ENCODE measurements at regions not wholly inside any gene's neighbourhood (a gene's known extent, or its start where the extent isn't known, plus 50 kb on each side); places are given as distances from the start of the nearest gene placed in this dataset.
A peak's percentile ranks its signal among the peaks of the same experiment; 100 is the strongest.

DNA sequence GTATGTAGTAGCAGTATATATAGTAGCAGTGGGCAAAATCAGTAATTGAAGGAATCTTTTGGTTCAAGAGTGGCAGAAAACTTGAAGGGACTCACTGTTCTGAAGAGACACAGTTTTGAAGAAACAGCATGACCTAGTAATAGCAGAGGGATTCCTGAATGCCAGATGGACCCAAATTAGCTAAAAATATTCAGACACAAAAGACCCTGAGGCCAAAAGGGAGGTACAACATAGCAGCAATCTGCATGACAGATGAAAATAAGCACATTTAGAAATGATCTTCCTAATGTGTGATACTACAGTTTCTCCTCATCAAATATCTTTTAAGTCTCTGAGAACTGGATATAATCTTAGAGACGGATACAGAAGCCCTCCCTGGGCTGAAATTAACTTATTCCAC is 536.6 kb downstream of the PPARGC1A start:
- TF ChIP-seq GATA1 (IDR thresholded peaks at IDR 0.05; ENCODE audit: low read depth, low read length) (no peak), POLR2A (IDR thresholded peaks at IDR 0.05; ENCODE audit: low read length) (no peak)
- no peak for DNase-seq

DNA sequence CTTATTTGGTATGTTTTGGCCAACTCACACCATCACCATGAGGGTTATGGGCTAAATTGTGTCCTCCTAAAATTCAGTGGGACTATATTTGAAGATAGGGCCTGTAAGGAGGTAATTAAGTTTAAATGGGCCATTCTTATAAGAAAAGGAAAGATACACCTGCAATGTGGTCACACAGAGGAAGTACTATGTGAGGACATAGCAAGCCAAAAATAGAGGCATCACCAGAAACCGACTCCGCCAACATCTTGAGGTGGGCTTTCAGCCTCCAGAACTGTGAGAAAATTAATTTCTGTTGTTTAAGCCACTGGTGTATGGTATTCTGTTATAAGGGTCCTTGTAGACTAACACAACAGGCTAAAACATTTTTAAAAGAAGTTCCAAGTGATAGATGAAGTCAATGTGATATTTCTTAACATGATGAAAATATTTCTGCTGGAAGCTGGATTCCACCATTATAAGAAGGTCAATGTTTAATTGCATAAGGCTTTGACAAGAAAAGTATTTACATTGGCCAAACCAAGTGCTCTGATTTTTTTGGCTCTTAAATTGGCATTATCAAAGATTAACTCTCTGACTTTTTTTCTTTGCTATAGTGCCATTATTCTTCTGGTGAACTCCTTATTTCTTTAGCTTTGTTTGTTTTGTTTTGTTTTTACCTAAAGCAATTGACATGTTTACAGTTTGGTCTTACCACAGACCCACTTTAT is 540.9 kb downstream of the PPARGC1A start:
- DNase-seq, result no peak
- TF ChIP-seq GATA1 (IDR thresholded peaks at IDR 0.05; ENCODE audit: low read depth, low read length), result no peak
- no peak for TF ChIP-seq POLR2A (IDR thresholded peaks at IDR 0.05; ENCODE audit: low read length)

DNA sequence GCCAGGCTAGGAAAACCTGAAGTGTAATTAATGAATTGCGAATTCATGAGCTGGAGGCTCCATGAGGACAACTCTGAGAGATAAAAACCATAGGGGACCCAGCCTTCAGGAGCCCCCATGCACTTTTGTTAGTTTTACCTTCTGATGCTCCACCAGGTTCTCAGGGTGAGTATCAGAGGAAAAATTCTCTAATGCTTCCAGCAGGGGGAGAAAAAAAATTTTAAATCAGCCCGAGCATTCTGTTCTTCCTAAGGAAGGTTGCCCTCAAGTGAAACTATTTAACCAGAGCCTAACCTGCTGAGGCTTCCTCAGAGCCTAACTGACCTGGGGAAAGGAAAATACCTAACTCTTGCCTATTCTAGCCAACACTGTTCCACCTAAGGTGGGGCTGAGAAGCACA is 552.6 kb downstream of the PPARGC1A start:
- DNase-seq, result no peak
- no peak for TF ChIP-seq POLR2A (IDR thresholded peaks at IDR 0.05; ENCODE audit: low read length)
- TF ChIP-seq GATA1 (IDR thresholded peaks at IDR 0.05; ENCODE audit: low read depth, low read length), result no peak

DNA sequence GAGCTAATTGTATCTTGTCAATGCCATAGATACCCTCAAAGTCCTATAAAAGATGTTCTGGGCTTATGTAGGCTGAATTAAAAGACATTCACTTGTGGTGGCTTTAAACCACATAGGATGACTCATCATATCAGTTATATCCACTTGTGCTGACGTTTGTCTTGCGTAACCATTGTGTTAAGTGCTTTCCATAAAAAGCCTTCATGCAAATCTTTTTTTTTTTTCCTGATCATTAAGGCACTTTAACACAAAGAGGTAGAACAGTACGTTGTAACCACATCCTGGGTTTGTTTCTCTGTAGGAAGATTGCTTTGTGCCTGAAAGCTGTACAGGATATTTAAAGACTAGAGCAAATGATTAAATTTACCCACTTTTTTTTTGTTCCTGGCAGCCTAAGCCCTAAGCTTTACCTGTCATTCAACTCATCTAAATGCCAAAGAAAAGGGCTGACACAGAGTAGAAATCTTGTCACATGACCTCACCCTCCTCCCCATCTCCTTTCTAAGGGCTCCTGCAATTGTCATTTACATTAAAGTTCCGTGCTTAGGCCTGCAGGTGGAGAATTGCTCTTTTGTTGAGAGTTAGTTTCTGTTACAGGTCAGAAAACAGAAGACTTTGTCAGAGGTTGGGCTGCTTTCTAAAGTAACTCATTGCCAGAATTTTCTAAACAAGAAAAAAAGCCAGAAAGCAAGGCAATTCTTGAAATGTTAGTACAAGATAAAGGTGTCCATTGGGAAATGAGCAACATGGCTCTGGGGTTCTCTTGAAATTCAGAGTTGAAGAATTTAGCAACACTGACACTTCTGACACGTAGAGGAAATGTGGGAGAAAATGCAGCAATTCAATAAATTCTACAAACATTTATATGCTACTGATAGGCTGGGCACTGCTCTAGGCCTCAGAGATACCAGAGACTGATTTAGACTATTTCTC is 555.6 kb downstream of the PPARGC1A start:
- TF ChIP-seq POLR2A (IDR thresholded peaks at IDR 0.05; ENCODE audit: low read length) (no peak), GATA1 (IDR thresholded peaks at IDR 0.05; ENCODE audit: low read depth, low read length) (no peak)
- DNase-seq, result peak in 1 of 2 experiments; percentile 8

DNA sequence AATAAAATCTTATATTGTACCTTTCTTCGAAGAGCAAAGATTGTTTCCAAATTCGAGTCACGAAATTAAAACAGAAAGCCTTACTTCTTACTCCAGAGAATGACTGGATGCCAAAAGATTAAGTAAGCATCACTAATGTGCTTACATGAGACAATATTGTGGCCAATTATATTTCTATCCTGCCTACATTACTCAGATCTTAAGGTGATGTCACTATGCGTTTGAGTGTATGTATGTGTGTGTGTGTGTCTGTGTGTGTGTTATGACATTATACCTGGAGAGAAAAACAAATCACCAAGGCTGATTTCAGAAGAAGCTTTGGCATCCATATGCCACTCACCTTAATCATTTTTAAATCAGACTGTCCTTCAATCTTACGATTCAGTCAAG is 556.3 kb downstream of the PPARGC1A start:
- TF ChIP-seq POLR2A (IDR thresholded peaks at IDR 0.05; ENCODE audit: low read length) (no peak), GATA1 (IDR thresholded peaks at IDR 0.05; ENCODE audit: low read depth, low read length) (no peak)
- no peak for DNase-seq

DNA sequence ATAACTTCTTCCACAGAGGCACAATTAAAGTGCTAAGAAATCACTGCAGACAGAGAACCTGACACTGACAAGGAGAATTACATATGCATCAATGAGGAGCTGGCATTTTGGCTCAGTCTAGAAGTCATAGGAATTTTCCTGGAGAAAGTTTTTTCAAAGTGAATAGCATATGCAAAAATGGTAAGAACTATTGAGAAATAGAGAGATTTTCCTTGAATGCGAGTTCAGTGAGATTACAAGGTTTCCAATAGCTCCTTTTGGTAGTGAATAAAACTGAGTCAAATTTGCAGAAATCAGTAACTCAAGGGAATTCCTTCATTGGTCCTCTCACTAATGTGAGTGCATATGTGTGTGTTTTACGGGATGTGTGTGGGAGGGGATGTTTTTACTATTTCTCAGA is 557.5 kb downstream of the PPARGC1A start:
- TF ChIP-seq POLR2A (IDR thresholded peaks at IDR 0.05; ENCODE audit: low read length), result no peak
- TF ChIP-seq GATA1 (IDR thresholded peaks at IDR 0.05; ENCODE audit: low read depth, low read length), result no peak
- no peak for DNase-seq

DNA sequence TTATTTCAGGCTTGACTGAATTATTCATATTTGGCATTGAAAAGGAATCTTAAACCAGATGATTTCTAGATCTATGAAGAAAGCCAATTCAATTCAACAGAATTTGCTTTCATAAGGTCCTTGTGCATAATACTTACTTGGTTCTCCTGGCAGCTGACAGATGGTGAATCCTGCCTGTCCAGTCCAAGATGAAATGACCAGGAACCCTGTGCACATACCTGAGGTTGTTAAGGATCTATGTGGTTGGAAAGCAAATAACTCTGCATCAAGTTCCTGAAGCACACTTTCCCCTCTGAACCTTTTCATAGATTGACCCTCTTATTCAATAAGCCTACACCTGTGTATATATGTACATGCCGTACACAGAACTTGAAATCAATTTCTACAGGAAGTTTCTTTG is 562.7 kb downstream of the PPARGC1A start:
- no peak for TF ChIP-seq GATA1 (IDR thresholded peaks at IDR 0.05; ENCODE audit: low read depth, low read length)
- TF ChIP-seq POLR2A (IDR thresholded peaks at IDR 0.05; ENCODE audit: low read length), result no peak
- no peak for DNase-seq

DNA sequence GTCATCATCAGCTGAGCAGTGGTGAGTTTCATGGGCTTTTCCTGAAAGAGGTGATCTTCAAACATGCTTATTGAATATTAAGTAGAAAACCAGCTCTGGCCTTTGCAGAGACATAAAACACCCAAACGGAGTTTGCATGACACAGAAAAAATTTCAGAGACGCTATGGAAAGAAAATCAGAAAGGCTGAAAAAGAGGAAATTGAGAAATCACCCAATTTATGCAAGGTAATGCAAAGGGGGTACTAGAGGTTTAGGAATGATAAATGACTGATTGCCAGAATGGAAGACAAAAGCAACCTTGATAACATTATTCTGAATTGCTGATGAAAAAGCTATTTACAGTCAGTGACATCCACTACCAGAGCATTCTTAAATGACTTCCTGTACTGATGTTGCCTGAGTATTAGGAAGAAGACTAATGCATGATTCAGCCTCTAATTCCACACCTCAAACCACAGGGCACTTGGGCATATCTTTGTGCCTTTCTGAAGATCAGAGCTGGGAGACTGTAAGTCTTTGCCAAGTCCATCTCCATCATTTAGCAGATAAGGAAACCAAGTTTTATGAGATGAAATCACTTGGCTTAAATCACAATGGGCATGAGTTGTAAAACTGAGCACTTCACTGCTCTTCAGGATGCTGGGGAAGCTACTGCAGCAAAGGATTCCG is 565.7 kb downstream of the PPARGC1A start:
- TF ChIP-seq POLR2A (IDR thresholded peaks at IDR 0.05; ENCODE audit: low read length), result no peak
- TF ChIP-seq GATA1 (IDR thresholded peaks at IDR 0.05; ENCODE audit: low read depth, low read length), result no peak
- DNase-seq, result no peak

DNA sequence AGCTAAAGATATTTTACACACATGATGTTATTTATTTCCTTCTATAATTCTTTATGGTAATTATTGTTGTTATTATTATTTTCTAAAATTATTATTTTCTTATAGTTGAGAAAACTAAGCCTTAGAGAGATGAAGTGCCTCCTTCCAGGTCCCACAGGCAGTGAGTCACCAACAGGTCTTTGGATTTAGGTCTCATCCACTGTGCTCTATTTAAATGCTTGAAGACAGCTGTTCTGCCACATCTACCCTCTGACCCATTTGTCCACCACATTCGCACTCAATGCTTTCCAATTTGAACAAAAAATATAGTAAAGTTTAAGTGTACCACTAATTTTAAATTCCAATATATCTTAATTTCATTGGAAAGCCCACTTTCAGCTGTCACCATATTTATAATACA is 566.4 kb downstream of the PPARGC1A start:
- TF ChIP-seq POLR2A (IDR thresholded peaks at IDR 0.05; ENCODE audit: low read length), result no peak
- no peak for TF ChIP-seq GATA1 (IDR thresholded peaks at IDR 0.05; ENCODE audit: low read depth, low read length)

DNA sequence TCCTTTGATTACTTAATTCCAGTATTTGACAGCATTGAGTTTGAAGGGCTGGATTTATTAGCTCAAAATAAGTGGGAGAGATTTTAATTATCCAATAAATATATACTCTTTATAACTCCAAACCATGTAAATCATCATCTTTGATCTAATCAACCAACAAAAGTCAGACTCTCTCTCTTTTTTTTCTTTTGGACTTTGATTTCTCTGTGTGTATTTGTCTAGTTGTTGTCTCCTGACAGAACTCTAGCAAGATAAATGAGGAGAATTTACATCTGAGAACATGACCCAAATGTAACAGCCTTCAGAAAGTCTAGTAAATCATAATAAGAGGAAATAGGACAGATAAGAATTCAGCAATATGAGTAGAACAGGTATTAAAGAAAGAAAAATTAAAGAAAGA is 567.1 kb downstream of the PPARGC1A start:
- DNase-seq, result no peak
- TF ChIP-seq POLR2A (IDR thresholded peaks at IDR 0.05; ENCODE audit: low read length) (no peak), GATA1 (IDR thresholded peaks at IDR 0.05; ENCODE audit: low read depth, low read length) (no peak)

More for the DNA sequence above, 566.4 kb downstream of the PPARGC1A start:
- no peak for DNase-seq

DNA sequence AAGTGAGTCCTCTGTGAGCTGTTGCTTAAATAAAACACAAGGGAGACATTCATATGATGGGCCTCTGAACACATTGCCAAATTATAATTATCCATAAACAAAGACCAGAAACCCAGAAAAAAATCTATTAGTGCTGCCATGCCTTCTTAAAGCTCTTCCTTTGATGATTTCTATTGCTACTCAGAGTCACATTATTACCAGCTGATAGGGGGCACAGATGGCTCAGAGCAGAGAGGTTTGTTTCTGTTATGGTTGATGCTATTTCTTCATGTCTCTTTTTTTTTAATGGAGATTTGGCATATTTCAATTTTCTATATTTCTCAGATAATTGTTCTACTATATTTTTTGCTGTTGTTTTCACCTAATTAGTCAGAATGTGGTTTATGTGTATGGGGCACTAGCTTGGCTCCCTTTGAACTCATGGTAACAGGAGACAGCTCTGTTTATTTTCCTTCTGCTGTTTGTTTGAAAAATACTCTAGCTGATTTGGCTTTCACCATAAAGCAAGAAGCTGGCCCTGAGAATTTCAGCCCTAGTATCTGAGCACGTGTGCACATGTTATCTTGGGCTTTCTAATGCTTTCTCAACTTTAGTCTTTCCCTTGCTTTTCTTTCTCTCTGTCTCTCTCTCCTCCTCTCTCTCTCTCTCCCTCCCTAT is 568.8 kb downstream of the PPARGC1A start:
- TF ChIP-seq GATA1 (IDR thresholded peaks at IDR 0.05; ENCODE audit: low read depth, low read length) (no peak), POLR2A (IDR thresholded peaks at IDR 0.05; ENCODE audit: low read length) (no peak)

DNA sequence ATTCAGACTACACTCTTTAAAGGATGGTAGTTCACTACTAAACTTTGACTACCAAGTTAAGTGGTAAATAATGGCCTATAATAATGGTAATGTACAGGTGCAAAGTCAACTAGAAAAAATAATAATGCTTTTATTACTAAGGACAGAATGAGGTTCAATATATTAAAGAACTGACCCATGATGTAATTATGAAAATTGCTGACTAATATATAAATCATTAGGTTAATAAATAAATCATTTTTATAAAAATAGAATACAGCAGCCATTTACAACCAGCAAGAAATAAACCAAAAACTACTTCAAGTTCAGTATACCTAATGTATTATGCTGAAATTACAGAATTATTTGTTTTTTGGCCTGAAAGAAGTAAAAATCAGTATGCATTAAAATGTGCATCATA is 577.2 kb downstream of the PPARGC1A start:
- TF ChIP-seq POLR2A (IDR thresholded peaks at IDR 0.05; ENCODE audit: low read length) (no peak), GATA1 (IDR thresholded peaks at IDR 0.05; ENCODE audit: low read depth, low read length) (no peak)
- no peak for DNase-seq

More for the DNA sequence above, 568.8 kb downstream of the PPARGC1A start:
- no peak for DNase-seq

DNA sequence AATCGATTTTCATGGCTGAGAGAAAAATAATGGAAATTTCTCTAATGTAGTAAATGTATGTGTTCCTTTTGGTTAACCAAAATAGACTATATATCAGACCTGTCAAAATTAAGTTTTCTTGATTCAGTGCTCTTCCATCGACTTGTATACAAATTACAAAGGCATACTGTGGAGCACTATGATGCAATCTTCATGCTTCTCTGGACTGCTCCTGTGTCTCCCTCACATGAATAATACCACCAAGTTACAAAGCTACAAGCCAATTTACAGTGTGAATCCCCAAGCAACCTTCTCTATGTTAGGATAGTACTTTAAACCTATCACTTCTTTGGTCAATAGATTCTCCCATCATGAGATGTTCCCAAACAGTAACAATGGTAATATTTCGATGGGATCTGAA is 577.9 kb downstream of the PPARGC1A start:
- TF ChIP-seq GATA1 (IDR thresholded peaks at IDR 0.05; ENCODE audit: low read depth, low read length) (no peak), POLR2A (IDR thresholded peaks at IDR 0.05; ENCODE audit: low read length) (no peak)
- no peak for DNase-seq

DNA sequence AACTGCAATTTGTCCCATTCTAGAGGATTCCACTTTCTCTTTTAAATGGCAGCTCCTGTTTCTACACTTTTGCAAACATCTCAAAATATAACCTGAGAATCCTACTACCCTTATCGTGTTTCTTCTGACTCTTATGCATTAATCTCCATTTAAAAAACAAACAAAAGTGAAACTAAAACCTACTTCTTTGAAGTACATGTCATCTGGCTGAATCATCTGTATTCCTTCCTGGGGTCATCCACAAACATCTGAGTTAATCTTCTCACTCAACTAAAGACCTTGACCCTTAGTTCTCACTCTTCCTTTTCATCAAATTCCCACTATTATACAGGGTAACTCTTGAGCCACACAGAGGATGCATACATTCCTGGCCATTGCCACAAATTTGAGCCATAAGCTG is 584.8 kb downstream of the PPARGC1A start:
- DNase-seq, result no peak
- no peak for TF ChIP-seq GATA1 (IDR thresholded peaks at IDR 0.05; ENCODE audit: low read depth, low read length)
- TF ChIP-seq POLR2A (IDR thresholded peaks at IDR 0.05; ENCODE audit: low read length), result no peak

All from erythroblast (primary cell).